Hepatocyte (in vitro differentiated cells): ENCODE measurements at regions not wholly inside any gene's neighbourhood (a gene's known extent, or its start where the extent isn't known, plus 50 kb on each side); places are given as distances from the start of the nearest gene placed in this dataset.

Source experiments
- DNase-seq: peaks from one replicate; pipeline ENCODE4 v3.0.0-alpha.2; 2016; ENCODE audit warnings: low spot score
- H2AFZ ChIP-seq: fragments of 200-600 bp; sonication (generic); 2 replicates; pipeline ENCODE4 v1.6.0; 2016; ENCODE audit warnings: antibody characterized with exemption, mild to moderate bottlenecking
- H3K27ac ChIP-seq: fragments of 200-600 bp; sonication (generic); 2 replicates; pipeline ENCODE4 v1.5.1; 2016; ENCODE audit warnings: mild to moderate bottlenecking
- H3K27me3 ChIP-seq: fragments of 200-600 bp; sonication (generic); 2 replicates; pipeline ENCODE4 v1.6.1; 2016
- H3K36me3 ChIP-seq: fragments of 200-600 bp; sonication (generic); replicated peaks from 2 replicates; pipeline ENCODE4 v1.5.1; 2016; ENCODE audit warnings: low read depth; ENCODE audit not compliant: insufficient read depth
- H3K4me1 ChIP-seq: fragments of 200-600 bp; sonication (generic); 2 replicates; pipeline ENCODE4 v1.5.1; 2016; ENCODE audit warnings: mild to moderate bottlenecking, moderate library complexity; ENCODE audit not compliant: insufficient read depth
- H3K4me2 ChIP-seq: fragments of 200-600 bp; sonication (generic); 2 replicates; pipeline ENCODE4 v1.6.0; 2016
- H3K4me3 ChIP-seq: fragments of 200-600 bp; sonication (generic); 2 replicates; pipeline ENCODE4 v1.5.1; 2016; ENCODE audit warnings: mild to moderate bottlenecking
- H3K79me2 ChIP-seq: fragments of 200-600 bp; sonication (generic); 2 replicates; pipeline ENCODE4 v1.6.0; 2017; ENCODE audit warnings: mild to moderate bottlenecking
- H3K9me2 ChIP-seq: fragments of 200-600 bp; sonication (generic); replicated peaks from 2 replicates; pipeline ENCODE4 v1.6.0; 2017; ENCODE audit warnings: mild to moderate bottlenecking; ENCODE audit not compliant: insufficient read depth
- H3K9me3 ChIP-seq: fragments of 200-600 bp; sonication (generic); 2 replicates; pipeline ENCODE4 v1.5.1; 2016; ENCODE audit warnings: low read depth, mild to moderate bottlenecking
- H4K20me1 ChIP-seq: fragments of 200-600 bp; sonication (generic); 2 replicates; pipeline ENCODE4 v1.6.0; 2016; ENCODE audit warnings: mild to moderate bottlenecking; ENCODE audit not compliant: insufficient read depth, poor library complexity, severe bottlenecking
- EZH2 ChIP-seq: fragments of 200-600 bp; sonication (generic); IDR thresholded peaks from 2 replicates; pipeline ENCODE4 v1.6.1; 2016; ENCODE audit warnings: antibody characterized with exemption, mild to moderate bottlenecking, borderline replicate concordance
- EZH2phosphoT487 ChIP-seq: fragments of 200-600 bp; sonication (generic); IDR thresholded peaks from one replicate; pipeline ENCODE4 v1.6.1; 2018; ENCODE audit warnings: antibody characterized with exemption, mild to moderate bottlenecking, low read depth, moderate library complexity; ENCODE audit not compliant: unreplicated experiment, severe bottlenecking
- WGBS: methylation state at CpG from one replicate; pipeline ENCODE4 v1.1.6; 2016; ENCODE audit warnings: low lambda C conversion rate; ENCODE audit errors: missing lambda C conversion rate; 5-methylcytosine and 5-hydroxymethylcytosine counted together
- TF ChIP-seq, protein P1 (sequence below): fragments of 200-600 bp; sonication (generic); IDR thresholded peaks from 2 replicates; pipeline ENCODE4 v1.5.1; 2016; ENCODE audit warnings: antibody characterized with exemption, mild to moderate bottlenecking; ENCODE audit not compliant: poor library complexity

DNA sequence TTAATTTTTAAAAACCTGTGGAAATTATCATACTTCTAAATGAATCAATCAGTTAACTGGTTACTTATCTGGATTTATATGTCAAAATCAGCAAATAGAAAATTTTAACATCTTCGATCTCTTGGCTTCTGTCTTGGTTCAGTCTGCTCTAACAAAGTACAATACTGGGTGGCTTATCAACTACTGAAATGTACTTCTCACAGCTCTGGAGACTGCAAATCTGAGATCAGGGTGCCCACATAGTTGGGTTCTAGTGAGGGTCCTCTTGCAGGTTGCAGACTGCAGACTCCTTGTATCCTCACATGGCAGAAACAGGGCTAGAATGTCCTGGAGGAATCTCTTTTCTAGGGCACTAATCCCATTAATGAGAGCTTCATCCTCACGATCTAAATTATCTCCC is 1851.6 kb upstream of the TENM3 start:
- H3K27me3 ChIP-seq, result no peaks in the 10 kb centered on the region
- DNase-seq, result no peak
- no peak for TF ChIP-seq EZH2phosphoT487
- TF ChIP-seq, protein P1, sequence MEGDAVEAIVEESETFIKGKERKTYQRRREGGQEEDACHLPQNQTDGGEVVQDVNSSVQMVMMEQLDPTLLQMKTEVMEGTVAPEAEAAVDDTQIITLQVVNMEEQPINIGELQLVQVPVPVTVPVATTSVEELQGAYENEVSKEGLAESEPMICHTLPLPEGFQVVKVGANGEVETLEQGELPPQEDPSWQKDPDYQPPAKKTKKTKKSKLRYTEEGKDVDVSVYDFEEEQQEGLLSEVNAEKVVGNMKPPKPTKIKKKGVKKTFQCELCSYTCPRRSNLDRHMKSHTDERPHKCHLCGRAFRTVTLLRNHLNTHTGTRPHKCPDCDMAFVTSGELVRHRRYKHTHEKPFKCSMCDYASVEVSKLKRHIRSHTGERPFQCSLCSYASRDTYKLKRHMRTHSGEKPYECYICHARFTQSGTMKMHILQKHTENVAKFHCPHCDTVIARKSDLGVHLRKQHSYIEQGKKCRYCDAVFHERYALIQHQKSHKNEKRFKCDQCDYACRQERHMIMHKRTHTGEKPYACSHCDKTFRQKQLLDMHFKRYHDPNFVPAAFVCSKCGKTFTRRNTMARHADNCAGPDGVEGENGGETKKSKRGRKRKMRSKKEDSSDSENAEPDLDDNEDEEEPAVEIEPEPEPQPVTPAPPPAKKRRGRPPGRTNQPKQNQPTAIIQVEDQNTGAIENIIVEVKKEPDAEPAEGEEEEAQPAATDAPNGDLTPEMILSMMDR, result no peak
- TF ChIP-seq EZH2, result no peak
- no peaks in the 10 kb centered on the region for H3K9me3 ChIP-seq
- no peaks in the 10 kb centered on the region for H3K9me2 ChIP-seq
- H3K27ac ChIP-seq, result no peak overlapping the region
- H3K4me3 ChIP-seq, result no peak overlapping the region
- WGBS, result 97% methylated on average over 2 of the region's 2 CpGs
- no peaks in the 10 kb centered on the region for H3K36me3 ChIP-seq
- no peaks in the 10 kb centered on the region for H3K4me1 ChIP-seq
- no peak overlapping the region for H3K4me2 ChIP-seq
- no peaks in the 10 kb centered on the region for H3K79me2 ChIP-seq
- no peaks in the 10 kb centered on the region for H4K20me1 ChIP-seq
- no peak overlapping the region for H2AFZ ChIP-seq

DNA sequence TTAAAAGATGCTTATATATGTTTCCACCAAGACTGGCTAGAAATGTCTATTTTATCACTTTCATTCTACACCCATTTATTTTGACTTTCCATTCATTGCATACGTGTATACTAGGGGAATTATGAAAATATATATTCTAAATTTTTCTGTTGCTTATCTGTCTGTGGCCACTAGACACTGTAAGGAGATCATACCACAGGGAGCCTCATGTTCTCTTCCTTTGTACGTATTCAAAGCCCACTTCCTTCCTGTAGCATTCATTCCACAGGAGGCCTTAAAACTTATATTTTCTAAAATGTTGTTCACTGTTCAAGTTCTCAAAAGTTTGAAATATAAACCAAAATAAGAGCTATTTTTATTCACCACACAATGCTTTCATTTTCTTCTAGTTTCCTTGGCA is 1848.9 kb upstream of the TENM3 start:
- Histone ChIP-seq H2AFZ (no peak overlapping the region), H4K20me1 (no peaks in the 10 kb centered on the region), H3K4me2 (no peak overlapping the region), H3K27me3 (no peaks in the 10 kb centered on the region), H3K27ac (no peak overlapping the region), H3K9me2 (no peaks in the 10 kb centered on the region), H3K4me3 (no peak overlapping the region), H3K36me3 (no peaks in the 10 kb centered on the region), H3K79me2 (no peaks in the 10 kb centered on the region), H3K9me3 (no peaks in the 10 kb centered on the region), H3K4me1 (no peaks in the 10 kb centered on the region)
- TF ChIP-seq EZH2phosphoT487 (no peak), EZH2 (no peak)
- TF ChIP-seq, protein P1, result no peak
- DNase-seq, result no peak
- 95% methylated on average over 2 of the region's 2 CpGs for WGBS

DNA sequence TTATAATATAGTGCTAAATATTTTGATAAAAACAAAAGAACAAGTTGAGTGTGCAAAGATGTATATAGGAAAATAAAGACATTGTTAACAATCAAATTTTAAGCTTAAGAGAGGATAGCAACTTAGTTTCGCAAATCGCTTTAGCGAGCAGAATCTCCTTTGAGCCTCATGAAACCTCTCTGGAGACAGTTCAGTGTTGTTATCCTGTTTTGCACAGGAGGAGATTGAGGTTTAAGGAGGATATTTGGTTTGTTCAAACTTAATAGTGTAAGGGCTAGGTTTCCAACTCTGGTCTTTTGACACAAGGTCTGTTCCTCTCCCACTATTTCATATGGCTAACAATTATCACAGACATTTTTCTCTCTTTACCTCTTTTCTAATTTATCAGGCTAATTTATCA is 1848.5 kb upstream of the TENM3 start:
- Histone ChIP-seq H3K79me2 (no peaks in the 10 kb centered on the region), H2AFZ (no peak overlapping the region), H4K20me1 (no peaks in the 10 kb centered on the region), H3K4me1 (no peaks in the 10 kb centered on the region), H3K27me3 (no peaks in the 10 kb centered on the region), H3K36me3 (no peaks in the 10 kb centered on the region), H3K9me3 (no peaks in the 10 kb centered on the region), H3K4me3 (no peak overlapping the region), H3K27ac (no peak overlapping the region), H3K9me2 (no peaks in the 10 kb centered on the region), H3K4me2 (no peak overlapping the region)
- DNase-seq, result no peak
- TF ChIP-seq EZH2 (no peak), EZH2phosphoT487 (no peak)
- TF ChIP-seq, protein P1, result no peak
- 90% methylated on average over 3 of the region's 3 CpGs for WGBS

DNA sequence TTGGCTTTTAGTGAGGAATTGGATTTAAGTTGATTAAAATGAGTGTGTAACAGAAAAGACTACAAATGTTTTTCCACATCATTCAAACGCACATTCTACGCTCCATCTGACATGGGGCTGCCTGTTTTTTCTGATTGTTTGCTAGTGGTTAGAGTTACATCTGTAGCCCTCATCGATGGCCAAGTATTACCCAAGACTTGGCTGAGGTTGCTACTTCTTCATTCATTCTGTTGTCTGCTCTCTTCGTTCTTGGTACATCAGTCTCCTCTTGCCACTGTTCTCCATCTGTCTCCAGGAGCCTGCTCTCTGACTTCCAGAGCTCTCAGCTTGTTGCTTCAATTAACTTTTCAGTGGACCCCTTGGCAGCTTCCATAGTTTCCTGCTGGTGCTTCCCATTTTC is 1844.6 kb upstream of the TENM3 start:
- Histone ChIP-seq H3K36me3 (no peaks in the 10 kb centered on the region), H3K9me2 (no peaks in the 10 kb centered on the region), H3K4me2 (no peak overlapping the region), H2AFZ (no peak overlapping the region), H3K4me1 (no peaks in the 10 kb centered on the region), H3K4me3 (no peak overlapping the region), H3K9me3 (no peaks in the 10 kb centered on the region), H4K20me1 (no peaks in the 10 kb centered on the region), H3K79me2 (no peaks in the 10 kb centered on the region), H3K27ac (no peak overlapping the region), H3K27me3 (no peaks in the 10 kb centered on the region)
- TF ChIP-seq, protein P1, result no peak
- no peak for TF ChIP-seq EZH2
- no peak for TF ChIP-seq EZH2phosphoT487
- no peak for DNase-seq
- WGBS, result 87% methylated on average over 4 of the region's 4 CpGs
